GM21447 (cell line): ENCODE measurements at regions not wholly inside any gene's neighbourhood (a gene's known extent, or its start where the extent isn't known, plus 50 kb on each side); places are given as distances from the start of the nearest gene placed in this dataset.

Source experiments
- ATAC-seq: cut with Tn5 transposase; IDR thresholded peaks from one replicate; pipeline ENCODE4 v1.9.1; 2021; ENCODE audit not compliant: unreplicated experiment

DNA sequence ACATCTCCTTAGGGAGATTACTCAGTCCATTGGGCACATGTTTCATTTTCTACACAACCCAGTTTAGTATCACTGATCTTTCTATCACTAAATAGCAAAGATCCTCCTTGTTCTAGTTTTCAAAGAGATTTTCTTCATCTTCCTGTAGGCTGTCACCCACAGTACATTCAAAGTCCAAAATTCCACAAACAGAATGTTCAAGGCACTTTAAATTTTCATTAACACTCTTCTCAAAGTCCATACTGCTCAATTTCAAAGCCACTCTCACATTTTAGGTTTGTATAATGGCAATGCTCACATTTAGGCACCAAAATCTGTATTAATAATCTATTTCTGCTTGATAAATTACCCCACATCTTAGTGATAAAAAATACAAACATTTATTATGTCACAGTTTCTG, 152.8 kb downstream of the FSIP2 start:
- no peak for ATAC-seq

- ATAC-seq = no peak
These were observed 153.3 kb downstream of the FSIP2 start for GRCh38 chr2:185891804-185892411.

DNA sequence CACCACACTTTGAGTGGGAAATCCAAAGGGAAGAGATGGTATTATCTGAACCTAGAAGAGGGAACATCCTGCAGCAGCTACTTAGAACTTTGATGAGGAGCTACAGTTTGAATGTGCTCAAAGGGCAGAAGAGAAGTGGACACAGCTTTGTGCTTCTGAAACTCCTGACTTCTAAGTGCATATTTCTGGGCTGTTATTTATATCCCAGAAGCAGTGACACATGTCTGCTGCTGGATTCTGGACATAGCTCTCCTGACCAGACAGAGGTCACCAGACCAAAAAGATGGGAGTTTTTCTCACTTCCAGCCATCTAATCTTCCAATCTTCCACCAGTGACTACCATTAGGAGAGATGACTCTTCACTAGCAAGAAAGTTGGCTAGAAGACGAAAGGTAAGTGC, 153.9 kb downstream of the FSIP2 start:
- ATAC-seq = no peak

GRCh38 chr2:185894223-185894622, 155.6 kb downstream of the FSIP2 start:
- ATAC-seq = no peak

DNA sequence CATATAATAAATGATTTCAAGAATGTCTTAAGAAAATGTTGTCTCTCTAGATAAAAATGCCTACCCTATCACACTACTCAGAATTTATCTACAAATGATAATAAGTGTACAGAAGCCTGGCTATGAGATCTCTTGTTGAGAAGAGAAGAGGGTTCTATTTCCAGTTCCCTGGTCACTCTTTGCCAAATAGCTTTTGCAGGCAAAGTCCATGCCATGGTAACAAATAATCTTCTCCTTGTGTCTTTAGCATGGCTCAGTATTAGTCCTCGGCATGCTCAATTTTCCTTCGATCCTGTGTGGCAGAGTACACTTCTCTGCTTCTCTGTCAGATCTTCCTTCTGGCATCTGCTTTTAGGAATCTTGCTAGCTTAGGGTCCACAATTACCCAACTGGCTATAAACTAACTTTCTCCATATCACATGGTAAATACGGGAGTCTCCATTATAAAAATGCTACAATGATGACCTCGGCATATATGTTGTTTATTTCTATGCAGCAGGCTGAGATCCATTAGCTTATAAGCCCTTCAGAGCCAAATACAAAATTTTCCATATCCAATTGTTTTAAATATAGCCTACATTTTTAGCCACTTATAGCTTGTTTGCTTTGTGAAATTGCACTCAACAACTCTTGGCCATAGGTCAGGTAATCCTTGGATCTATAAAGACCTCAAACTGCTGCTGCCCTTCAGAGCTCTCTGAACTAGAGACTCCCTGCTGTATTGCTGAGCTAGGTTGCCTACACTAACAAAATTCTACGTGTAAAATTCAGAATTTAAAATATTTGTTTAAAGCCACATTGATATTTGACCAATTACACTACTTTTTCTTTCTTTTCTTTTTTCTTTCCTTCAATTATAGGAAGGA, 157.5 kb downstream of the FSIP2 start:
- ATAC-seq = no peak

DNA sequence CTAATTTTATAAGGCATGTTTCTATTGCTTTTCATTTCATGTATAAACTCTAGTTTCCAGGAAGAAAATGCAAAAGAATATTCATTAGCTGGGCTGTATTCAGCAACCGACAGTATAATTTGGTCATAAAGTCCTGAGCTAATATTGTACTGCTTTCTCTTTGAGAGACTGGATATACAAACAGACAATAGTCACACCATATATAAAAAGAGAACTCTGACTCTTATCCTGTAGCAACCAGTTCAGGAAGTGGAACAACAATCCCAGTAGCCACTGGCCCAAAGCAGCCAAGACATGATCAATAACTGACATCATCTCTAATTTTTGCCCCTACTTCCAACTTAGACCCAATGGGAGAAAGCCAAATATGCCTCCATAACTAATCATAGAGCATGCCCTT, 160.8 kb downstream of the FSIP2 start:
- no peak for ATAC-seq

DNA sequence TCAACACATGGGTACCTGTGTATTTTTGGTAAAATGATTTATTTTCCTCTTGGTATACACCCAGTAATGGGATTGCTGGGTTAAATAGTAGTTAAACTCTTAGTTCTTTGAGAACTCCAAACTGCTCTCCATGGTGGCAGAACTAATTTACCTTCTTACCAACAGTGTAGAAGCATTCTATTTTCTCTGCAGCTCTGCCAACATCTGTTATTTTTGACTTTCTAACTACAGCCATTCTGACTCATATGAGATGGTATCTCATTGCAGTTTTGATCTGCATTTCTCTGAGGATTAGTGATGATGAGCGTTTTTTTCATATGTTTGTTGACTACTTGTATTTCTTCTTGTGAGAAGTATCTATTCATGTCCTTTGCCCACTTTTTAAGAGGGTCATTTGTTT, 180.6 kb downstream of the FSIP2 start:
- no peak for ATAC-seq

DNA sequence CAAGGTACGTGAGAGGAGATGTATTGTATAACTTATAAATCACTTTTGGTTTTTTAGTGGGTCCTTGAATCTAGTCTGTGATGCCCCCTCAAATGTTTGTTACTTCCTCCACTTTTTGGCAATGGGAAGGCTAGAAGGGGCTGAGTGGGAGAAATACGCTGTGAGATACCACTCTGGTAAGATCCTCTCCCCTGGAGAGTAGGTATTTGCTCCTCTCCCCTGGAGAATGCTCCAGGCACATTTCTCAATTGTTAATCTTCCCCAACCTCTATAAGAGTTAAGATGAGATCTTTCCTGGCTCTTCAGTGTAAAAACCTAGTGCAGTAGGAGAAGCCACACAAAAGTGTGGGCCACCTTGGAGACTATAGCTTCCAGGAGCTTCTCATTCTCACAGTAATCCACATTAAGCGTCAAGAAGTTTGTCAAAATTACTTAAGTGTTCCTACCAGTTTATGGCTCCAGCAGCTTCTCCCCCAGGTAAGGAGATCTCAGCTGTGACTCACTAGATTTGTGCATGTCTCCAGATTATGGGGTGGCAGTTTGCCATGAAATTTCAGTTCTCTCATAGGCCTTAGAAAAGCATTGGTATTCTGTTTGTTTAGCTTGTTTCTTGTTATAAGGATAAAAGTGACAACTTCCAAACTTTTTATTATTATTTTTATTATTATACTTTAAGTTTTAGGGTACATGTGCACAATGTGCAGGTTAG, 182.6 kb downstream of the FSIP2 start:
- no peak for ATAC-seq

DNA sequence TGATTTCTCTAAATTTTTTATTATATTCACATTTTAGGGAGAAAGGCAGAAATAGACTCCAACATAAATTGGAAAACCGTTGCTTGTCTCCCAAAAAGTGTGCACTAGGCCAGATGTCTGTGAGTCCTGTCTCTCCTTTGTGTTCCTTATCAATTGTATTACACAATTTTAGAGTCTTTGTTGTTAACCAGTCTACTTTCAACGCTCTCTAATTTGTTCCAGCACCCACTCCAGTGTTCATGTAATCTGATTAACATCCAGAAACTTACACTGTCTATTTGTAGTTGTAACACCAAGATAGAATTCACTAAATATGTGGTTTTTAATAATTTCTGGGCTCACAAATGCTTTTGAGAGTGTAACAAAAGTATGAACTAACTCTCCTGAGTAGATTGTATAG, 195.6 kb downstream of the FSIP2 start:
- no peak for ATAC-seq

- no peak for ATAC-seq
These were observed 201.3 kb downstream of the FSIP2 start for GRCh38 chr2:185939858-185940257.

DNA sequence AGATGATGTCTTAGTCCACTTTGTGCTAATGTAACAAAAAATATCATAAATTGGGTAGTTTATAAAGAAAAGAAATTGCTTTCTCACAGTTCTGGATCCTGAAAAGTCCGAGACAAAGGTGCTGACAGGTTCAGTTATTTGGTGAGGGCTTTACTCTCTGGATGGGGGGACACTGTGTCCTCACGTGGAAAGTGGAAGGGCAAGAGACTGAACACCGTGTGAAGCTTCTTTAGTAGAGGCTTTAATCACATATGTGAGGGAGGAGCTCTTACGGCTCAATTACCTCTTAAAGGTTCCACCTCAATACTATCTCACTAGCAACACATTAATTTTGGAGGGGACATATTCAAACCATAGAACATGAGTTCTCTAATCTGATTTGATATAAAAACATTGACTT, 204.3 kb downstream of the FSIP2 start:
- no peak for ATAC-seq

GRCh38 chr2:185947722-185948121, 209.1 kb downstream of the FSIP2 start:
- no peak for ATAC-seq

GRCh38 chr2:185952100-185952499, 213.5 kb downstream of the FSIP2 start:
- ATAC-seq = no peak

GRCh38 chr2:185954389-185954788, 215.8 kb downstream of the FSIP2 start:
- ATAC-seq = no peak

DNA sequence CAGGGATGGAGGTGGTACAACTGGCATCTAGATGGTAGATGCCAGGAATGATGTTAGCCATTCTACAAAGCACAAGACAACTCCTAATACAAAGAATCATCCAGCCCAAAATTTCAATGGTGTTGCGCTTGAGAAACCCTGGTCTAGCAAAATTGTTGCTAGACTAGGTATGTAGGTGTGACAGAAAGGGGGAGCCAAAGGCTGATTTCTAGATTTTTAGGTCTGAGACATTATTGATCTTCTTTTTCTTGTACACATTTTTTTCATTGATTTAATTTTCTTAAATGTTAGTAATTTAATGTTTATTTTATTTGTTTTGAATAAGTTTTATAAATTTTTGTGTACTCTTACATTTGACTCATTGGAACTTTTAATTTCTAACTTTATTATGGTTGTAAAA, 216.4 kb downstream of the FSIP2 start:
- ATAC-seq = no peak

GRCh38 chr2:185967335-185967734, 228.7 kb downstream of the FSIP2 start:
- no peak for ATAC-seq

DNA sequence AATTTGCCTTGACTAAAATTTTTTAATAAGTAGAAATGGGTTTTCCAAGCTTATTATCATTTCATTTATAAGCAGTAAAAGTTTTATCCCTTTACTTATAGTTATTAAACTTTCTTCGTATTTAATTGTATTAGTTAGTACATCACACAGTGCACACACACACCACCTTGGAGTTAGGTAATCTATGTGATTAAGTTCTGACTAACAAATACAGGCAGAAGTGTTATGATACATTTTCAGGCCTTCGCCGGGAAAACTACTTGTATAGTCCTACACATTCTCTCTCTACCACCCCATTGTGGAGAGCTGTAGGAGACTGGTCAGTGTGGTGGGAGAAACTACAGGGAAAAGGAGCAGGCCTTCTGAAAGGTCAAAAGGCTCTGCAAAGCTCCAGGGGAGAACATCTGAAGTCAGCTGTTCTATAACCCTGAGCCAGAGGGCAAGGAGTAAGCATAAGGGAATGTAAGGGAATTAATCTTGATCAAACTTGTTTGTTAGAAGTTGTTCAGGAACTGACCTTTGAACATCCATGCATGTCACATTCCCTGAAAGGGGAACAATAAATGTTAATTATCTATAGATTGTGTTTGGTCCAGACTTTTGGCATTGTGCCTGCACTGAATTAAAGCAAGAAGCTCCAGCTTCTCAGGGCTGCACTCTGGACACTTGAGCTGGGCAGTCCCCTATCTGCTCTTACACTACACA, 231.7 kb downstream of the FSIP2 start:
- ATAC-seq = no peak

GRCh38 chr2:185978634-185979407, 240.2 kb downstream of the FSIP2 start:
- no peak for ATAC-seq

GRCh38 chr2:185979546-185980071, 241.0 kb downstream of the FSIP2 start:
- no peak for ATAC-seq

DNA sequence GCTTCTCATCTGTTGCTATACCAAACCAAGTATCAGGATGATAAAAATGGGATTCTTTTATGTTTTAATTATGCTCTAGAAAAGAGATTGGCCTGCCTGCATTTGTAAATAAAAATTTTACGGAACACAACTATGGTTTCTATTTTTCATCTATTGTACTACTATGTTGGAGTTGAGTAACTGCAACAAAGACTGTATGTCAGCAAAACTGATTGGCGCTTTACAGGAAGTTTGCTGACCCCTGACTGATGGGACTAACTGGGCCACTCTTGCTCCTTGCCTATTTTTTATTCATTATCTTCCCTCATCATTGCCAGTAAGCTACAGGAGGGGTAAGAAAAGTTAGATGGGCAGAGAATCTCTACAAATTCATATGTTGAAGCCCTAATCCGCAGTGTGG, 242.3 kb downstream of the FSIP2 start:
- no peak for ATAC-seq
